Omental fat pad (tissue), 3 donors: ENCODE measurements at regions not wholly inside any gene's neighbourhood (a gene's known extent, or its start where the extent isn't known, plus 50 kb on each side); places are given as distances from the start of the nearest gene placed in this dataset.

ENCODE experiments used
- ATAC-seq: fragments of 150-250 bp; one replicate; pipeline ENCODE4 v1.9.1; 2016; ENCODE audit warnings: mild to moderate bottlenecking, moderate library complexity; ENCODE audit not compliant: low FRiP score
- DNase-seq: peaks from one replicate; pipeline ENCODE4 v3.0.0-alpha.2; 2019; ENCODE audit warnings: low spot score
- CTCF ChIP-seq, 3 donors: fragments of 450-650 bp; IDR thresholded peaks; one replicate each; pipeline ENCODE4 v1.5.1; 2016 to 2017; ENCODE audit warnings: antibody characterized with exemption in 3 of 3, mild to moderate bottlenecking in 3 of 3, moderate library complexity in 2 of 3

GRCh38 chr14:62409169-62409568 lies 636.1 kb downstream of the KCNH5 start:
- DNase-seq (no peak), ATAC-seq (no peak)
- TF ChIP-seq CTCF (IDR thresholded peaks at IDR 0.05), result no peak

GRCh38 chr14:62409626-62410300 lies 635.5 kb downstream of the KCNH5 start:
- ATAC-seq, result no peak
- no peak for TF ChIP-seq CTCF (IDR thresholded peaks at IDR 0.05)
- DNase-seq, result no peak

GRCh38 chr14:62420847-62421246 lies 624.4 kb downstream of the KCNH5 start:
- TF ChIP-seq CTCF (IDR thresholded peaks at IDR 0.05), result no peak
- ATAC-seq (no peak), DNase-seq (no peak)

- DNase-seq (no peak), ATAC-seq (no peak)
- TF ChIP-seq CTCF (IDR thresholded peaks at IDR 0.05), result no peak
These were observed 616.6 kb downstream of the KCNH5 start for GRCh38 chr14:62428429-62429203.

- TF ChIP-seq CTCF (IDR thresholded peaks at IDR 0.05), result no peak
- ATAC-seq (no peak), DNase-seq (no peak)
These were observed 615.6 kb downstream of the KCNH5 start for GRCh38 chr14:62429683-62430082.

- ATAC-seq, result no peak
- DNase-seq, result no peak
- no peak for TF ChIP-seq CTCF (IDR thresholded peaks at IDR 0.05)
These were observed 613.8 kb downstream of the KCNH5 start for GRCh38 chr14:62431496-62431895.

- no peak for TF ChIP-seq CTCF (IDR thresholded peaks at IDR 0.05)
- DNase-seq (no peak), ATAC-seq (no peak)
These were observed 612.3 kb downstream of the KCNH5 start for GRCh38 chr14:62432955-62433354.
